ENCODE measurements at regions not wholly inside any gene's neighbourhood (a gene's known extent, or its start where the extent isn't known, plus 50 kb on each side); places are given as distances from the start of the nearest gene placed in this dataset.

- Mint-ChIP-seq H3K4me1 (peaks cover 3 to 4% of the 10 kb centered on the region in 2 experiments), H3K36me3 (ENCODE audit: insufficient read depth in 1 of 3, low read depth in 3 of 3) (peaks cover 0 to 3% (median 0%) of the 10 kb centered on the region in 3 experiments; a peak in 1 of 7 replicates), H3K4me3 (no peak overlapping the region), H3K9me3 (no peaks in the 10 kb centered on the region; a peak in 1 of 5 replicates), H3K27me3 (ENCODE audit: low read depth) (no peaks in the 10 kb centered on the region), H3K27ac (no peak overlapping the region)
- H3K4me2 ChIP-seq (ENCODE audit: insufficient read depth, insufficient read length, low read length), result no peak overlapping the region
- no peak overlapping the region for H2AK5ac ChIP-seq (ENCODE audit: insufficient read length, low read length)
- no peaks in the 10 kb centered on the region for H3K23me2 ChIP-seq (ENCODE audit: insufficient read length, low read depth, low read length, poor library complexity, severe bottlenecking)
- H2BK12ac ChIP-seq (ENCODE audit: insufficient read length, low read depth, low read length), result no peak overlapping the region
- no peaks in the 10 kb centered on the region for H3K9me3 ChIP-seq (ENCODE audit: control insufficient read depth, low read depth, low read length)
- H4K91ac ChIP-seq (ENCODE audit: insufficient read length, low read depth, low read length), result no peak overlapping the region
- no peak overlapping the region for H2BK120ac ChIP-seq (ENCODE audit: low read depth, low read length, poor library complexity, severe bottlenecking)
- H4K20me1 ChIP-seq (ENCODE audit: control insufficient read depth, insufficient read depth, insufficient read length), result no peaks in the 10 kb centered on the region
- H4K8ac ChIP-seq (replicated peaks; ENCODE audit: insufficient read length, low read depth, low read length), result no peak overlapping the region
- no peak overlapping the region for H3K27ac ChIP-seq (ENCODE audit: insufficient read length, low read depth, low read length)
- no peak overlapping the region for H2BK20ac ChIP-seq (ENCODE audit: low read depth, low read length, poor library complexity, severe bottlenecking)
- H3T11ph ChIP-seq (ENCODE audit: low read length), result no peak overlapping the region
- H3K9ac ChIP-seq (ENCODE audit: extremely low read depth, insufficient read length, low read length), result no peak overlapping the region
- H3K56ac ChIP-seq (ENCODE audit: insufficient read length, low read depth, low read length), result no peak overlapping the region
- no peaks in the 10 kb centered on the region for H3K79me2 ChIP-seq (ENCODE audit: insufficient read depth, low read length)
- no peaks in the 10 kb centered on the region for H3K27me3 ChIP-seq (ENCODE audit: insufficient read depth, low read length)
- no CpG with 5 or more reads among the region's 1 CpG for WGBS (ENCODE audit: extremely low coverage, insufficient read length, low lambda C conversion rate)
- H3K14ac ChIP-seq (ENCODE audit: insufficient read depth, low read length), result no peak overlapping the region
- no peak overlapping the region for H2AFZ ChIP-seq (ENCODE audit: low read length)
- no peak overlapping the region for H2BK15ac ChIP-seq (ENCODE audit: low read depth, low read length)
- H4K5ac ChIP-seq (ENCODE audit: insufficient read length, low read depth, low read length), result no peak overlapping the region
- no peak for TF ChIP-seq CTCF (conservative IDR thresholded peaks at IDR 0.05)
- H3K23ac ChIP-seq (ENCODE audit: insufficient read length, low read depth, low read length), result no peak overlapping the region
- no peaks in the 10 kb centered on the region for H3K79me1 ChIP-seq (ENCODE audit: insufficient read depth, low read depth, low read length, poor library complexity, severe bottlenecking)
- H3K4ac ChIP-seq (ENCODE audit: low read depth, low read length), result no peak overlapping the region
- no peak for DNase-seq
- H2BK5ac ChIP-seq (ENCODE audit: insufficient read length, low read length), result no peak overlapping the region
- no peaks in the 10 kb centered on the region for H3K4me1 ChIP-seq (ENCODE audit: insufficient read depth, low read length)
- H3K18ac ChIP-seq (ENCODE audit: insufficient read length, low read depth, low read length), result no peak overlapping the region
Observed at GRCh38 chr4:147345662-147346061, 135.2 kb upstream of the EDNRA start.

Measured in H9 (cell line).